Neural cell (in vitro differentiated cells): ENCODE measurements at regions not wholly inside any gene's neighbourhood (a gene's known extent, or its start where the extent isn't known, plus 50 kb on each side); places are given as distances from the start of the nearest gene placed in this dataset.

Experiments used
- H2AFZ ChIP-seq: fragments of 200-600, 300-800 bp; sonication (generic), shearing (Covaris generic); 2 replicates; pipeline ENCODE4 v1.6.0; 2014; ENCODE audit warnings: low read depth, mild to moderate bottlenecking, antibody characterized with exemption, low read length, moderate library complexity
- H3F3A ChIP-seq: fragments of 200-600 bp; shearing (Covaris generic); 2 replicates; pipeline ENCODE4 v1.6.1; 2016; ENCODE audit warnings: mild to moderate bottlenecking, moderate library complexity, mixed read lengths, antibody characterized with exemption, low read length; ENCODE audit not compliant: insufficient read depth, poor library complexity, severe bottlenecking
- H3K27ac ChIP-seq: fragments of 200-600, 300-800 bp; sonication (generic), shearing (Covaris generic); 2 replicates; pipeline ENCODE4 v1.5.1; 2014; ENCODE audit warnings: mild to moderate bottlenecking, low read length, moderate library complexity
- H3K27me3 ChIP-seq: fragments of 300-800, 200-600 bp; sonication (generic), shearing (Covaris generic); 2 replicates; pipeline ENCODE4 v1.6.0; 2014; ENCODE audit warnings: mild to moderate bottlenecking, low read depth, low read length, moderate library complexity; ENCODE audit not compliant: insufficient read depth
- H3K36me3 ChIP-seq: fragments of 300-800, 200-600 bp; sonication (generic), shearing (Covaris generic); 2 replicates; pipeline ENCODE4 v1.5.1; 2014; ENCODE audit warnings: mild to moderate bottlenecking, antibody characterized with exemption, low read length, moderate library complexity; ENCODE audit not compliant: insufficient read depth
- H3K4me2 ChIP-seq: fragments of 300-800, 200-600 bp; sonication (generic), shearing (Covaris generic); 2 replicates; pipeline ENCODE4 v1.6.0; 2014; ENCODE audit warnings: mild to moderate bottlenecking, low read length
- H3K4me3 ChIP-seq: fragments of 300-800, 200-600 bp; sonication (generic), shearing (Covaris generic); 2 replicates; pipeline ENCODE4 v1.5.1; 2014; ENCODE audit warnings: mild to moderate bottlenecking, low read length, moderate library complexity
- H3K79me2 ChIP-seq: fragments of 200-600 bp; shearing (Covaris generic); replicated peaks from 2 replicates; pipeline ENCODE4 v1.6.0; 2014; ENCODE audit warnings: mild to moderate bottlenecking, low read length, moderate library complexity; ENCODE audit not compliant: insufficient read depth
- H3K9ac ChIP-seq: fragments of 300-800, 200-600 bp; sonication (generic), shearing (Covaris generic); 2 replicates; pipeline ENCODE4 v1.6.1; 2016; ENCODE audit warnings: mild to moderate bottlenecking, low read length, mixed read lengths
- H3K9me2 ChIP-seq: fragments of 200-600 bp; shearing (Covaris generic); 2 replicates; pipeline ENCODE4 v1.6.1; 2016; ENCODE audit warnings: mild to moderate bottlenecking, low read length, mixed read lengths; ENCODE audit not compliant: insufficient read depth
- H3K9me3 ChIP-seq: fragments of 200-600, 300-800 bp; sonication (generic), shearing (Covaris generic); 2 replicates; pipeline ENCODE4 v1.6.1; 2016; ENCODE audit warnings: mild to moderate bottlenecking, mixed run types, low read length, moderate library complexity, mixed read lengths
- H4K20me1 ChIP-seq: fragments of 200-600 bp; shearing (Covaris generic); 2 replicates; pipeline ENCODE4 v1.6.1; 2016; ENCODE audit warnings: mild to moderate bottlenecking, mixed run types; ENCODE audit not compliant: insufficient read depth
- CTCF ChIP-seq: fragments of 450-650 bp; IDR thresholded peaks from 2 replicates; pipeline ENCODE4 v1.5.1; 2014; ENCODE audit warnings: antibody characterized with exemption, mild to moderate bottlenecking, moderate library complexity; ENCODE audit not compliant: poor library complexity, severe bottlenecking
- EP300 ChIP-seq: fragments of 450-650 bp; conservative IDR thresholded peaks from 2 replicates; pipeline ENCODE4 v1.6.1; 2014; ENCODE audit warnings: antibody characterized with exemption, mild to moderate bottlenecking, moderate library complexity; ENCODE audit not compliant: poor library complexity, severe bottlenecking
- EZH2 ChIP-seq: fragments of 200-600, 300-800 bp; shearing (Covaris generic), sonication (generic); IDR thresholded peaks from 2 replicates; pipeline ENCODE4 v1.6.1; 2014; ENCODE audit warnings: antibody characterized with exemption, low read length, borderline replicate concordance, mild to moderate bottlenecking; ENCODE audit not compliant: insufficient read depth, poor library complexity, severe bottlenecking
- MXI1 ChIP-seq: fragments of 450-650 bp; conservative IDR thresholded peaks from 2 replicates; pipeline ENCODE4 v1.6.1; 2014; ENCODE audit warnings: antibody characterized with exemption, mild to moderate bottlenecking; ENCODE audit not compliant: poor library complexity, severe bottlenecking
- POLR2AphosphoS5 ChIP-seq: IDR thresholded peaks from 2 replicates; pipeline ENCODE4 v1.6.1; 2012
- RAD21 ChIP-seq: fragments of 450-650 bp; conservative IDR thresholded peaks from 2 replicates; pipeline ENCODE4 v1.6.1; 2014; ENCODE audit warnings: antibody characterized with exemption, mild to moderate bottlenecking, moderate library complexity
- REST ChIP-seq: IDR thresholded peaks from 2 replicates; pipeline ENCODE4 v1.6.1; 2012; ENCODE audit warnings: borderline replicate concordance
- SMC3 ChIP-seq: fragments of 450-650 bp; conservative IDR thresholded peaks from 2 replicates; pipeline ENCODE4 v1.6.1; 2014; ENCODE audit warnings: antibody characterized with exemption, mild to moderate bottlenecking, moderate library complexity; ENCODE audit not compliant: poor library complexity
- TAF1 ChIP-seq: IDR thresholded peaks from 2 replicates; pipeline ENCODE4 v1.6.1; 2012; ENCODE audit warnings: low read depth

GRCh38 chr18:29737190-29737589, 1305.4 kb downstream of the DSC3 start:
- Histone ChIP-seq H3K9me3 (no peaks in the 10 kb centered on the region), H3K79me2 (no peaks in the 10 kb centered on the region), H2AFZ (no peak overlapping the region), H4K20me1 (no peaks in the 10 kb centered on the region), H3K27me3 (no peaks in the 10 kb centered on the region), H3K9me2 (no peaks in the 10 kb centered on the region), H3F3A (no peaks in the 10 kb centered on the region), H3K9ac (no peak overlapping the region), H3K4me2 (no peak overlapping the region), H3K4me3 (no peak overlapping the region), H3K27ac (no peak overlapping the region), H3K36me3 (no peaks in the 10 kb centered on the region)
- TF ChIP-seq TAF1, result no peak
- no peak for TF ChIP-seq MXI1

GRCh38 chr18:29730073-29730472, 1312.5 kb downstream of the DSC3 start:
- Histone ChIP-seq H3K9me2 (no peaks in the 10 kb centered on the region), H3F3A (no peaks in the 10 kb centered on the region), H3K9me3 (no peaks in the 10 kb centered on the region), H3K79me2 (no peaks in the 10 kb centered on the region), H2AFZ (no peak overlapping the region), H3K27ac (no peak overlapping the region), H3K27me3 (no peaks in the 10 kb centered on the region), H3K36me3 (no peaks in the 10 kb centered on the region), H3K4me2 (no peak overlapping the region), H4K20me1 (no peaks in the 10 kb centered on the region), H3K9ac (no peak overlapping the region), H3K4me3 (no peak overlapping the region)
- TF ChIP-seq EP300 (no peak), EZH2 (no peak), CTCF (no peak), RAD21 (no peak), REST (no peak), TAF1 (no peak)

GRCh38 chr18:29726646-29727045, 1315.9 kb downstream of the DSC3 start:
- Histone ChIP-seq H3K4me2 (no peak overlapping the region), H2AFZ (no peak overlapping the region), H3K27me3 (no peaks in the 10 kb centered on the region), H3F3A (no peaks in the 10 kb centered on the region), H3K27ac (no peak overlapping the region), H3K9me3 (no peaks in the 10 kb centered on the region), H4K20me1 (no peaks in the 10 kb centered on the region), H3K79me2 (no peaks in the 10 kb centered on the region), H3K4me3 (no peak overlapping the region), H3K9me2 (no peaks in the 10 kb centered on the region), H3K36me3 (no peaks in the 10 kb centered on the region), H3K9ac (no peak overlapping the region)
- TF ChIP-seq SMC3 (no peak), TAF1 (no peak), EZH2 (no peak), CTCF (no peak), RAD21 (no peak), POLR2AphosphoS5 (no peak), MXI1 (no peak), EP300 (no peak), REST (no peak)
